Smooth muscle cell (in vitro differentiated cells): ENCODE measurements at regions not wholly inside any gene's neighbourhood (a gene's known extent, or its start where the extent isn't known, plus 50 kb on each side); places are given as distances from the start of the nearest gene placed in this dataset.

Experiments used
- DNase-seq: peaks from one replicate; lab custom pipeline; 2025; ENCODE audit not compliant: unreplicated experiment; lab: John Stamatoyannopoulos, UW
- H2AFZ ChIP-seq: fragments of 200-600 bp; sonication (generic); 2 replicates; pipeline ENCODE4 v1.6.0; 2016; ENCODE audit warnings: antibody characterized with exemption, low read depth, mild to moderate bottlenecking
- H3F3A ChIP-seq: fragments of 200-600 bp; sonication (generic); 2 replicates; pipeline ENCODE4 v1.6.0; 2017; ENCODE audit warnings: antibody characterized with exemption, low read depth
- H3K27ac ChIP-seq: fragments of 200-600 bp; sonication (generic); 2 replicates; pipeline ENCODE4 v1.5.1; 2016; ENCODE audit warnings: low read depth, mild to moderate bottlenecking
- H3K27me3 ChIP-seq: fragments of 200-600 bp; sonication (generic); 2 replicates; pipeline ENCODE4 v1.6.1; 2016; ENCODE audit warnings: low read depth, mild to moderate bottlenecking
- H3K36me3 ChIP-seq: fragments of 200-600 bp; sonication (generic); 2 replicates; pipeline ENCODE4 v1.5.1; 2016; ENCODE audit warnings: low read depth
- H3K4me1 ChIP-seq: fragments of 200-600 bp; sonication (generic); 2 replicates; pipeline ENCODE4 v1.5.1; 2016; ENCODE audit warnings: low read depth
- H3K4me2 ChIP-seq: fragments of 200-600 bp; sonication (generic); 2 replicates; pipeline ENCODE4 v1.6.0; 2016; ENCODE audit warnings: mild to moderate bottlenecking
- H3K4me3 ChIP-seq: fragments of 200-600 bp; sonication (generic); 2 replicates; pipeline ENCODE4 v1.5.1; 2016; ENCODE audit warnings: mild to moderate bottlenecking
- H3K79me2 ChIP-seq: fragments of 200-600 bp; sonication (generic); 2 replicates; pipeline ENCODE4 v1.6.0; 2016; ENCODE audit warnings: low read depth, mild to moderate bottlenecking
- H3K9ac ChIP-seq: fragments of 200-600 bp; sonication (generic); 2 replicates; pipeline ENCODE4 v1.6.0; 2016; ENCODE audit warnings: low read depth
- H3K9me3 ChIP-seq: fragments of 200-600 bp; sonication (generic); replicated peaks from 2 replicates; pipeline ENCODE4 v1.5.1; 2016; ENCODE audit warnings: low read depth
- H4K20me1 ChIP-seq: fragments of 200-600 bp; sonication (generic); 2 replicates; pipeline ENCODE4 v1.6.0; 2016; ENCODE audit warnings: low read depth
- CTCF ChIP-seq: fragments of 200-600 bp; sonication (generic); IDR thresholded peaks from 2 replicates; pipeline ENCODE4 v1.5.1; 2017; ENCODE audit warnings: borderline replicate concordance, mild to moderate bottlenecking, antibody characterized with exemption; ENCODE audit not compliant: insufficient read depth, poor library complexity, severe bottlenecking
- WGBS: methylation state at CpG from one replicate; pipeline ENCODE4 v1.1.7; 2016; ENCODE audit warnings: low lambda C conversion rate; 5-methylcytosine and 5-hydroxymethylcytosine counted together

GRCh38 chr3:99544786-99545281 is 93.6 kb upstream of the COL8A1 start:
- WGBS = 82% methylated on average over 4 of the region's 4 CpGs
- DNase-seq = no peak
- Histone ChIP-seq H3F3A (no peaks in the 10 kb centered on the region), H3K9me3 (no peaks in the 10 kb centered on the region), H2AFZ (no peak overlapping the region), H3K27ac (no peak overlapping the region), H3K4me2 (no peak overlapping the region), H4K20me1 (no peaks in the 10 kb centered on the region), H3K4me1 (no peaks in the 10 kb centered on the region), H3K9ac (no peak overlapping the region), H3K79me2 (no peaks in the 10 kb centered on the region), H3K27me3 (no peaks in the 10 kb centered on the region), H3K36me3 (no peaks in the 10 kb centered on the region), H3K4me3 (no peak overlapping the region)
- TF ChIP-seq CTCF = no peak

GRCh38 chr3:99543796-99544195 is 94.6 kb upstream of the COL8A1 start:
- DNase-seq = no peak

GRCh38 chr3:99542767-99543518 is 95.5 kb upstream of the COL8A1 start:
- Histone ChIP-seq H3K9me3 (no peaks in the 10 kb centered on the region), H3K36me3 (no peaks in the 10 kb centered on the region), H3K4me2 (no peak overlapping the region), H4K20me1 (no peaks in the 10 kb centered on the region), H3K9ac (no peak overlapping the region), H2AFZ (no peak overlapping the region), H3K27me3 (no peaks in the 10 kb centered on the region), H3K4me1 (no peaks in the 10 kb centered on the region), H3K4me3 (no peak overlapping the region), H3F3A (no peaks in the 10 kb centered on the region), H3K27ac (no peak overlapping the region), H3K79me2 (no peaks in the 10 kb centered on the region)
- no peak for TF ChIP-seq CTCF
- WGBS = 77% methylated on average over 4 of the region's 4 CpGs
- DNase-seq = no peak

More at GRCh38 chr3:99543796-99544195, 94.6 kb upstream of the COL8A1 start:
- H3K27me3 ChIP-seq = no peaks in the 10 kb centered on the region
- H3K4me2 ChIP-seq = no peak overlapping the region
- no peaks in the 10 kb centered on the region for H3K9me3 ChIP-seq
- H2AFZ ChIP-seq = no peak overlapping the region
- H3F3A ChIP-seq = no peaks in the 10 kb centered on the region
- no peak overlapping the region for H3K9ac ChIP-seq
- WGBS = 0% methylated on average over 1 of the region's 1 CpG
- no peak for TF ChIP-seq CTCF
- H3K27ac ChIP-seq = no peak overlapping the region
- H3K4me1 ChIP-seq = no peaks in the 10 kb centered on the region
- no peaks in the 10 kb centered on the region for H3K79me2 ChIP-seq
- no peak overlapping the region for H3K4me3 ChIP-seq
- H3K36me3 ChIP-seq = no peaks in the 10 kb centered on the region
- no peaks in the 10 kb centered on the region for H4K20me1 ChIP-seq

GRCh38 chr3:99541181-99541580 is 97.2 kb upstream of the COL8A1 start:
- TF ChIP-seq CTCF = no peak
- Histone ChIP-seq H3K9me3 (no peaks in the 10 kb centered on the region), H3K4me2 (no peak overlapping the region), H3F3A (no peaks in the 10 kb centered on the region), H3K9ac (no peak overlapping the region), H3K36me3 (no peaks in the 10 kb centered on the region), H4K20me1 (no peaks in the 10 kb centered on the region), H2AFZ (no peak overlapping the region), H3K27ac (no peak overlapping the region), H3K27me3 (no peaks in the 10 kb centered on the region), H3K4me1 (no peaks in the 10 kb centered on the region), H3K79me2 (no peaks in the 10 kb centered on the region), H3K4me3 (no peak overlapping the region)
- WGBS = 89% methylated on average over 1 of the region's 1 CpG
- DNase-seq = no peak
